WI38 (cell line): ENCODE measurements at regions not wholly inside any gene's neighbourhood (a gene's known extent, or its start where the extent isn't known, plus 50 kb on each side); places are given as distances from the start of the nearest gene placed in this dataset.

Experiments
- H3K4me3 ChIP-seq: 2 replicates; pipeline ENCODE4 v1.5.1; 2011; ENCODE audit warnings: low read depth, mild to moderate bottlenecking, control low read depth, low read length
- TF ChIP-seq, protein P1 (sequence below): IDR thresholded peaks from 2 replicates; pipeline ENCODE4 v1.5.1; 2012; ENCODE audit warnings: low read depth, mild to moderate bottlenecking, control low read depth, low read length

DNA sequence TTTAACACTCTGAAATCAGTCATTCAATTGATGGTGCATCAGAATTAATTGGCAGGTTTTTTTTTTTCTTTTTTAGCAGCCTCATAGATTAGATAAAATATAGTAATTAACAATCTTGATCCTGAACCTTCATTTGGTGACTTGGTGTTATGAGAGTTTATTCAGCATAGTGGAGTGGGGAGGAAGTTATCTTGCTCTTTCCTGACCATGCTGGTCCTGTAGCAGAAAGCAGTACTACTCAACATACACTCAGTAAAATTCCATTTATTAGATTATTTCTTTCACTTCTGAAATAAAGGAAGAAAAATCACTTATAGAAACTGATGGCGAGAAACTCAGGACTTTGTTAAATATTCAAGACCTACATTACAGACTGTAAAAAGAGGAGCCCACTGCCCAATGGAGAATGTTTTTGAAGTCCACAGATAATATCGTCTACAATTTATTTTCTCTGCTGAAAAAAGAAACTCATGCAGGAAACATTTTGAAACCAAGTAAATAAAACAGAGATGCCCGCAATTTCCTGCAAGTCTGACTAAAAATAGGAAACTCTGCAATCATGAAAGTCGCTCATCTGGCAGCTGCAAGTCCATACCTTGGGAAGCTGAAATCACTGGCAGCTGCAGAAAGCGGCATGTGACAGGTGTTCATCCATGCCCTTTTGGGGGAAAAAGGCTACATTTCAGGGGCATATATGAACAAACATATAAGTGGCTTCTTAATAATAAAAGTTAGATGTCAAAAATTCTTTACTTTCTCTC lies 233.2 kb upstream of the RFX3 start:
- TF ChIP-seq, protein P1, sequence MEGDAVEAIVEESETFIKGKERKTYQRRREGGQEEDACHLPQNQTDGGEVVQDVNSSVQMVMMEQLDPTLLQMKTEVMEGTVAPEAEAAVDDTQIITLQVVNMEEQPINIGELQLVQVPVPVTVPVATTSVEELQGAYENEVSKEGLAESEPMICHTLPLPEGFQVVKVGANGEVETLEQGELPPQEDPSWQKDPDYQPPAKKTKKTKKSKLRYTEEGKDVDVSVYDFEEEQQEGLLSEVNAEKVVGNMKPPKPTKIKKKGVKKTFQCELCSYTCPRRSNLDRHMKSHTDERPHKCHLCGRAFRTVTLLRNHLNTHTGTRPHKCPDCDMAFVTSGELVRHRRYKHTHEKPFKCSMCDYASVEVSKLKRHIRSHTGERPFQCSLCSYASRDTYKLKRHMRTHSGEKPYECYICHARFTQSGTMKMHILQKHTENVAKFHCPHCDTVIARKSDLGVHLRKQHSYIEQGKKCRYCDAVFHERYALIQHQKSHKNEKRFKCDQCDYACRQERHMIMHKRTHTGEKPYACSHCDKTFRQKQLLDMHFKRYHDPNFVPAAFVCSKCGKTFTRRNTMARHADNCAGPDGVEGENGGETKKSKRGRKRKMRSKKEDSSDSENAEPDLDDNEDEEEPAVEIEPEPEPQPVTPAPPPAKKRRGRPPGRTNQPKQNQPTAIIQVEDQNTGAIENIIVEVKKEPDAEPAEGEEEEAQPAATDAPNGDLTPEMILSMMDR = no peak
- 0 out of 2 replicates have a peak overlapping the region, but pooled peaks have one; percentile 5 for H3K4me3 ChIP-seq

DNA sequence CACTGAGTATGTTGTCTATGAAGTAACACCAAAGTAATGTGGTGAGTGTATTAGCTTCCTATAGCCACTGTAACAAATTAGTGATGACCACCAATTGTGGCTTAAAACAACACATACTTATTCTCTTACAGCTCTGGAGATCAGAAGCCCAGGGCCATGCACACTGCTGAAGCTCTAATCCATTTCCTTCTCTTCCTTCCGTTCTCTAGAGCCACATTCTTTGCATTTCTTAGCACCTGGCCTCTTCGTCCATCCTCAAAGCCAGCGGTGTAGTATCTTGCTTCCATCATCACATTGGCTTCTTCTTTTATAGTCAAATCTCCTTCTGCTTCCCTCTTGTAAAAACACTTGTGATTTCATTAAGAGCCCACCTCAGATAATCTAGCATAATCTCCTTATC lies 230.3 kb upstream of the RFX3 start:
- TF ChIP-seq, protein P1 = no peak
- no peak overlapping the region for H3K4me3 ChIP-seq

DNA sequence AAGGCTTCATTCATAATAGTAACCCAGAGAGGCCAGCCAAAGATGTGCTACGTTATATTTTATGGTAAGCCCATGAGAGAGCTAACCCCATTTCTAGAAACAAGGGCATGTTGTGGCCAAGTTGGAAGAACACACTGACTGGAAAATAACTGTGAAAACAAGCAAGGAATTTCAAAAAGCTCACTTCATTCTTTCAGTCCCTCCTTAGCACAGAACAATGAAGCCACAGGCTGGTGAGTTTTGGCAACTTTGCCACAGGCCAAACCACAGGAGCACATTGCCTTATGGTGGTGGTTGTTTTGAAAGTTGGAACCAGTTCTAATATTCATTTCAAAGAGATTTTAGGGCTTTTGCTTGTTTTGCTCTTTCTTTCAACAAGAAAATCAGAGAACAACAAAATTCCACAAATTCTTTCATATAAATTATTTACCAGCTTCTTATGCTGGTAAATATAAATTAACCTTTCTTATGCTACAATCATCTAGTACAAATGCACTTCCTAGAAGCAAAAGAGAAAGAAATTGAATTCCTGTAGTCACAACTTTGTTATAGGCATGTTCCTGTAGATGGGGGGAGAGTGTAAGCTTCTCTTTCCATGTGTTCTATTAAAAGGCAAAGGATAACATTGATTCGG lies 225.4 kb upstream of the RFX3 start:
- TF ChIP-seq, protein P1 = no peak
- no peak overlapping the region for H3K4me3 ChIP-seq

DNA sequence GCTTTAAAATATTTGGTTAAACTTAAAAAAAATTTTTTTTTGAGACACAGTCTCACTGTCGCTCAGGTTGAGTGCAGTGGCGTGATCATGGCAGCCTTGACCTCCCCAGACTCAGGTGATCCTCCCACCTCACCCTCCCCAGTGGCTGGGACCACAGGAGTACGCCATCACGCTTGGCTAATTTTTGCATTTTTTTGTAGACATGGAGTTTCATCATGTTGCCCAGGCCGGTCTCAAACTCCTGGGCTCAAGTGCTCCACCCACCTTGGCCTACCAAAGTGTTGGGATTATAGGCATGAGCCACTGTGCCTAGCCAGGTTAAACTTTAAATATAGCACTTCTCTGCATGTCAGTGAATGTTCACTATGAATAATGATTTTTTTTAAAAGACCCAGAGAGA lies 224.5 kb upstream of the RFX3 start:
- TF ChIP-seq, protein P1 = no peak
- H3K4me3 ChIP-seq = no peak overlapping the region

DNA sequence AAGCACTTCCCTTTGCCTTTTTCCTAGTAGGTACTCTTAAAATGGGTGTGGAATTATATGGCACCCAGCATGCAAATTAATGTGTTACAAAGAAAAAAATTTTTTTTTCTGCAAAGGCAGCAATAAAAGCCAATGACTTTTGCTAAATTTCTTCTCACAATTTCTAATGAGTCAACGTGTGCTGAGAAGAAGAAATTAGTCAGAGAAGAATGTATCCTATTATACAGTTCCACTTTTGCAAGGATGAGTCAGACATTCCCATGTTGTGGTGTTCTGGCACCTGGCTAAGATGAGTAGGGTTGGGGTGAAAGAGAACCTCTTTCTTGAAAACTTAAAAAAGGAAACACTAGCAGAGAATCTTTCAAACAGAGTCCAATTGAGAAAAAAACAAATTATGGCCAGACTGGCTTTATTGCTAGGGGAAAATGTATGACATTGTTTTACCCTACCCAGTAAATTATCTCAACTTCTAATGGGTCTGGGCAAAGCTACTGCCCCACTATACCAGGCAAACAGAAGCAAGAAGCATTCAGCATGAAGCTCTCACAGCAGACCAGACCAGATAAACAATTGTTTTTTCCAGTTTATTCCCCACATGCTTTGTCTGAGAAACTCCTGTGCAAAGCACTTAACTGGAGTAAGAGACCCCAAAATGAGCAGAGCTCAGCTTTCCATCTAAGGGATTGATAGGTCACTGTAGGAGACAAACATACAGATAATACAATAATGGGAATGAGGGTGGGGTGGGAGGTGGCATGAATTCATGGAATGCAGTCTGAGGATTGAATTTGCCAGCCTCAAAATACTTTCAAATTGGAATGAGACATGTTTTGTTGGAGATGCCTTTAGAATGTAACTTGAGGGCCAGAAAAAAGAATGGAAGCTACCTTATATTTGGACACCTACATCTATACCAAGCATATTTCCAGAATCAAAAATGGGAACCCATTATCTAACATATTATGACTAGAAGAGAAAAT lies 220.8 kb upstream of the RFX3 start:
- TF ChIP-seq, protein P1 = no peak
- H3K4me3 ChIP-seq = no peak overlapping the region

DNA sequence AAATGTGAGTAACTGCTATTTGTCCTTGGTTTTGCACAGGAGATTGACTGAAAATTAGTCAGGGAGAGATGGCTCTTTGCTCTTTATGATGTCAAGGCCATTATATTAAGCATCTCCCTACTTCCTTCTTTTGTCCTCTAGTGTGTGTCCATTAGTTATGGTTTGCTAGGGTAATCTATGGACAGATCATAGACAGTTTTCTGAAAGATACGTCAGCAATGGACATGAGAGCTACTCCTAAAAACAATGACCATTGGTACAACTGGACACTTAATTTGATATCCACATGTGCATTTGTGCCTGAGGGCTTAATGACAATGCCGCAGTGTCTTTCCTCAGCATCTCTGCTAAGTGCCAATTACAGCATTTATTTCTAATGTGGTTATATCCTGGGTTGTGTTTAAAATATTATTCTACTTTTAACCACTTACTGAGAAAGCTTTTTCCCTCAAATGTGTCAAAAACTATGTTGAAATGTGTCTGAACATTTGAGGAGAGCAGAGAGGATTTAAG lies 218.2 kb upstream of the RFX3 start:
- TF ChIP-seq, protein P1 = no peak
- no peak overlapping the region for H3K4me3 ChIP-seq
